Endothelial cell of umbilical vein (primary cell): ENCODE measurements at regions not wholly inside any gene's neighbourhood (a gene's known extent, or its start where the extent isn't known, plus 50 kb on each side); places are given as distances from the start of the nearest gene placed in this dataset.

Source experiments
- CTCF ChIP-seq, 2 donors: IDR thresholded peaks; 1 replicate in 1 of 2; 2 replicates in 1 of 2; pipeline ENCODE4 v1.5.1; 2011; ENCODE audit warnings: low read length in 2 of 2, mild to moderate bottlenecking in 2 of 2, moderate library complexity in 2 of 2, control low read depth in 1 of 2, inconsistent platforms in 1 of 2, low read depth in 1 of 2; ENCODE audit not compliant: insufficient read depth in 1 of 2; ENCODE audit errors: extremely low read depth in 1 of 2
- EZH2 ChIP-seq: IDR thresholded peaks from 2 replicates; pipeline ENCODE4 v1.6.1; 2012; ENCODE audit warnings: borderline replicate concordance, low read depth, mild to moderate bottlenecking, moderate library complexity, low read length, inconsistent platforms; ENCODE audit not compliant: severe bottlenecking
- POLR2A ChIP-seq: IDR thresholded peaks from 2 replicates; pipeline ENCODE4 v1.6.1; 2012; ENCODE audit warnings: low read depth, mild to moderate bottlenecking, control low read depth, low read length

- TF ChIP-seq EZH2, result no peak
- TF ChIP-seq CTCF (IDR thresholded peaks at IDR 0.05; ENCODE audit: extremely low read depth in 1 of 2, insufficient read depth in 1 of 2, low read depth in 1 of 2, low read length in 2 of 2), result no peak
- TF ChIP-seq POLR2A, result no peak
These were observed 166.8 kb downstream of the MTERF1 start for GRCh38 chr7:91713669-91714068.
